OCI-LY3 (cell line): ENCODE measurements at regions not wholly inside any gene's neighbourhood (a gene's known extent, or its start where the extent isn't known, plus 50 kb on each side); places are given as distances from the start of the nearest gene placed in this dataset.

Experiments
- H2AFZ ChIP-seq: fragments of 200-600, 300-600 bp; shearing (Covaris generic); 2 replicates; pipeline ENCODE4 v1.6.0; 2014; ENCODE audit warnings: antibody characterized with exemption, low read depth, low read length
- H3K27ac ChIP-seq: fragments of 200-600, 300-600 bp; sonication (generic); 2 replicates; pipeline ENCODE4 v1.5.1; 2014; ENCODE audit warnings: mild to moderate bottlenecking, low read length, moderate library complexity, mixed read lengths
- H3K27me3 ChIP-seq: fragments of 200-600, 300-600 bp; sonication (generic); 2 replicates; pipeline ENCODE4 v1.6.1; 2014; ENCODE audit warnings: low read depth, low read length, mixed read lengths
- H3K36me3 ChIP-seq: fragments of 200-600, 300-600 bp; sonication (generic); replicated peaks from 2 replicates; pipeline ENCODE3; 2014; ENCODE audit warnings: low read depth, low read length, mixed read lengths
- H3K4me1 ChIP-seq: fragments of 300-600, 200-600 bp; sonication (generic); 2 replicates; pipeline ENCODE4 v1.6.1; 2014; ENCODE audit warnings: low read length, mixed read lengths
- H3K4me2 ChIP-seq: fragments of 200-600, 300-600 bp; sonication (generic); 2 replicates; pipeline ENCODE4 v1.6.1; 2014; ENCODE audit warnings: low read length, mixed read lengths
- H3K4me3 ChIP-seq: fragments of 300-600, 200-600 bp; sonication (generic); 2 replicates; pipeline ENCODE4 v1.5.1; 2014; ENCODE audit warnings: antibody characterized with exemption, mild to moderate bottlenecking, low read length, moderate library complexity
- H3K79me2 ChIP-seq: fragments of 300-600, 200-600 bp; shearing (Covaris generic); 2 replicates; pipeline ENCODE4 v1.6.1; 2014; ENCODE audit warnings: mild to moderate bottlenecking, low read length, mixed read lengths
- H3K9ac ChIP-seq: fragments of 300-600, 200-600 bp; shearing (Covaris generic); 2 replicates; pipeline ENCODE4 v1.6.0; 2014; ENCODE audit warnings: mild to moderate bottlenecking, low read length, moderate library complexity
- H3K9me3 ChIP-seq: fragments of 200-600, 300-600 bp; shearing (Covaris generic); 2 replicates; pipeline ENCODE4 v1.6.1; 2014; ENCODE audit warnings: low read length, mixed read lengths; ENCODE audit not compliant: insufficient read depth
- H4K20me1 ChIP-seq: fragments of 200-600, 300-600 bp; sonication (generic); 2 replicates; pipeline ENCODE4 v1.6.1; 2016; ENCODE audit warnings: low read length, mixed read lengths; ENCODE audit not compliant: insufficient read depth
- EZH2phosphoT487 ChIP-seq: fragments of 200-600 bp; shearing (Covaris generic); IDR thresholded peaks from 2 replicates; pipeline ENCODE4 v1.6.1; 2018; ENCODE audit warnings: antibody characterized with exemption, mixed run types, low read depth
- TF ChIP-seq, protein P1 (sequence below): fragments of 200-600, 300-600 bp; sonication (generic); IDR thresholded peaks from 2 replicates; pipeline ENCODE4 v1.5.1; 2014; ENCODE audit warnings: antibody characterized with exemption, low read length, low read depth

DNA sequence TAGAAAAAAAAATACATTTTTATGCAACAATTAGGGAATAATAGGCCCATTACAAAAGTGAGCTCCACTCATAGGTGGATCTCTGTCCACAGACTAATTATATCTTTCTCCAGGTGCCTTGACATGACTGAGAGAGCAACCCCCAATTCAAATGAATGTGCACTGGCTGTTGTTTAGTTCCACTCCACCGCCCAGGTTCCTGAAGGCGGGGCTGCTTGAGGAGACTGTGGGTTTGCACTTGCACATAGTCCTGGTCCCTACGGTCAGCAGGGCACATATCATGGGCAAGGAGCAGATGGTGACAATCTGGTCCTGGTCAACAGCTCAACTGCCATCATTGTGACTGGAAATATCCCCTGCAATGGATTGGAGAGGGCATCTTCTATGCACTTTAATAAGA is 195.6 kb upstream of the PWP1 start:
- no peak overlapping the region for H3K9ac ChIP-seq
- H4K20me1 ChIP-seq, result no peaks in the 10 kb centered on the region
- no peak overlapping the region for H3K4me2 ChIP-seq
- no peak overlapping the region for H2AFZ ChIP-seq
- H3K27ac ChIP-seq, result no peak overlapping the region
- H3K9me3 ChIP-seq, result no peaks in the 10 kb centered on the region
- no peaks in the 10 kb centered on the region for H3K36me3 ChIP-seq
- H3K27me3 ChIP-seq, result peaks cover 14% of the 10 kb centered on the region
- H3K4me1 ChIP-seq, result peaks cover 7% of the 10 kb centered on the region
- no peak for TF ChIP-seq EZH2phosphoT487
- TF ChIP-seq, protein P1, sequence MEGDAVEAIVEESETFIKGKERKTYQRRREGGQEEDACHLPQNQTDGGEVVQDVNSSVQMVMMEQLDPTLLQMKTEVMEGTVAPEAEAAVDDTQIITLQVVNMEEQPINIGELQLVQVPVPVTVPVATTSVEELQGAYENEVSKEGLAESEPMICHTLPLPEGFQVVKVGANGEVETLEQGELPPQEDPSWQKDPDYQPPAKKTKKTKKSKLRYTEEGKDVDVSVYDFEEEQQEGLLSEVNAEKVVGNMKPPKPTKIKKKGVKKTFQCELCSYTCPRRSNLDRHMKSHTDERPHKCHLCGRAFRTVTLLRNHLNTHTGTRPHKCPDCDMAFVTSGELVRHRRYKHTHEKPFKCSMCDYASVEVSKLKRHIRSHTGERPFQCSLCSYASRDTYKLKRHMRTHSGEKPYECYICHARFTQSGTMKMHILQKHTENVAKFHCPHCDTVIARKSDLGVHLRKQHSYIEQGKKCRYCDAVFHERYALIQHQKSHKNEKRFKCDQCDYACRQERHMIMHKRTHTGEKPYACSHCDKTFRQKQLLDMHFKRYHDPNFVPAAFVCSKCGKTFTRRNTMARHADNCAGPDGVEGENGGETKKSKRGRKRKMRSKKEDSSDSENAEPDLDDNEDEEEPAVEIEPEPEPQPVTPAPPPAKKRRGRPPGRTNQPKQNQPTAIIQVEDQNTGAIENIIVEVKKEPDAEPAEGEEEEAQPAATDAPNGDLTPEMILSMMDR, result no peak
- H3K79me2 ChIP-seq, result no peaks in the 10 kb centered on the region
- no peak overlapping the region for H3K4me3 ChIP-seq

DNA sequence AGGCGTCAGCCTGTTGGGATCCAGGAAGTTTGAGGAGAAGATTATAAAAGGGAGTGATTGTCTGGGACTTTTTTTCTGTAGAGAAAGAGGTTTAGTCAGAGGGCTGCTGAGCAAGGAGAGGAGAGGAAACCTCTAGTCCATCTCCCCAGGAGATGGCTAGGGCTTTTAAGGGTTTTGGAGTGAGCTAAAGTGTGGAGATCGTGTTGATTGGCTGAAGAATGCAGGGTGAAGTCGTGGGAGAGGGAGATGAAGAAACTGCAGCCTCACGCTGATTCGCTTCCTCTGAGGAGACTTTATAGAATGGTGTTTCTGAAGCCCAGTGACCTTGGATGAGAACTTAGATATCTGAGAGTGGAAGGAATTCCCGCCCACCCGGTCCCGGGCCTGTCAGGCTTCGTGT is 193.7 kb upstream of the PWP1 start:
- no peaks in the 10 kb centered on the region for H3K79me2 ChIP-seq
- no peak overlapping the region for H3K4me2 ChIP-seq
- peaks cover 7% of the 10 kb centered on the region for H3K4me1 ChIP-seq
- H3K4me3 ChIP-seq, result no peak overlapping the region
- no peaks in the 10 kb centered on the region for H4K20me1 ChIP-seq
- H3K27me3 ChIP-seq, result 0 out of 2 replicates have a peak, but pooled peaks cover 4% of the 10 kb centered on the region
- no peak overlapping the region for H3K9ac ChIP-seq
- H2AFZ ChIP-seq, result no peak overlapping the region
- TF ChIP-seq, protein P1, result no peak
- no peak for TF ChIP-seq EZH2phosphoT487
- no peaks in the 10 kb centered on the region for H3K36me3 ChIP-seq
- H3K9me3 ChIP-seq, result no peaks in the 10 kb centered on the region
- H3K27ac ChIP-seq, result no peak overlapping the region

DNA sequence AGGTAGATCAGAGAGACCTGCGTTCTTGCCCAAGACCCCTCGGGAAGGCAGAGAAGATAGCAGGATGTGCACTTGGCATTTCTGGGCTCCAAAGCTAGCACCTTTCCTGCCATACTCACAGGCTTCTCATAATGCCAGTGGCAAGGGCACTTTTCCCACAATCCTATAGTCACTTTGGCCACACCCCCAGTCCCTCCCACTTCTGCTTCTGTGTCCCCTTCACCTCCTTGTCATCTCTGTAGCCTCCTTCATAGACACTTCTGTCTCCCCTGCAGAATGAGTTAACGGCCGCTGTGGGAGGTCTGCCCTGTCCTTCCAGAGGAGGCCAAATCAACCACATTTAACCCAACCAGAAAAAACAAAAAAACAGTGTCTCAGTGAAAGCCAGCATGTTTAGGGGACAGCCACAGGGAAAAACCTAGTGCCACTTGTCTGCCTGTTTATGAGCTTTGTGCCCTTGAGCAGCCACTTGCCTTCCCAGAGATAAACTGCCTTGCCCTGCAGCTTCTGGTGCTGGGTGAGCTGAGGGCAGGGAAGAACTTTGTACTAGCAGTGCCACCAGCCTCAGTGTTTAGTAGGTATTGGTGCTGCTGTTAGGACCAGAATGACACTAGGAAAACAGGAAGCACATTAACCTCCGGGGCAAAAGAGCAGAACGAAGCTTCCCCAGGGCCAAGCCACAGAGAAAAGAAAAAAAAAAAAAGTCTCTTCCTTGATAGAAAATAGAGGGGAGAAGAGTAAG is 193.0 kb upstream of the PWP1 start:
- no peak overlapping the region for H3K4me3 ChIP-seq
- no peaks in the 10 kb centered on the region for H4K20me1 ChIP-seq
- TF ChIP-seq, protein P1, result no peak
- TF ChIP-seq EZH2phosphoT487, result no peak
- no peak overlapping the region for H3K4me2 ChIP-seq
- no peaks in the 10 kb centered on the region for H3K79me2 ChIP-seq
- H3K27ac ChIP-seq, result no peak overlapping the region
- H3K36me3 ChIP-seq, result no peaks in the 10 kb centered on the region
- H2AFZ ChIP-seq, result no peak overlapping the region
- H3K9me3 ChIP-seq, result no peaks in the 10 kb centered on the region
- H3K9ac ChIP-seq, result no peak overlapping the region
- H3K27me3 ChIP-seq, result no peaks in the 10 kb centered on the region
- peaks cover 7% of the 10 kb centered on the region for H3K4me1 ChIP-seq

DNA sequence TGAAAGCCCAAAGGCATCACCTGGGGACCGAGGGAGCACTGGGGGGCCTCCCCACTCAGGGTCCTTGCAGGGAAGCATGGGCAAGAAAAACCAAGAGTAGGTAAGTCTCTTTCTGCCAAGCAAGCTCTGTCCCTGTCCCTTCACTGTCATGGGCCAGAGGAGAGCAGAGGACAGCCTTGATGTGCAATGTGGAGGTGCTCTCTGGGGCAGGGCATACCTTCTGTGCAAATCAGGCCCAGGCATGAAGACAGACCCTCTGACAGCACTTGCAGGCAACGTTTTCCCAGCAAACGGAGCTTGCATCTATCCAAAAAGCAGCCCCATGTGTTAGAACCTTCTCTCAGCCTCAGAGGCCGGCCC is 192.5 kb upstream of the PWP1 start:
- Histone ChIP-seq H3K9me3 (no peaks in the 10 kb centered on the region), H3K4me3 (no peak overlapping the region), H3K27me3 (no peaks in the 10 kb centered on the region), H4K20me1 (no peaks in the 10 kb centered on the region), H2AFZ (no peak overlapping the region), H3K9ac (no peak overlapping the region), H3K79me2 (no peaks in the 10 kb centered on the region), H3K27ac (no peak overlapping the region), H3K4me1 (peaks cover 7% of the 10 kb centered on the region), H3K36me3 (no peaks in the 10 kb centered on the region), H3K4me2 (no peak overlapping the region)
- no peak for TF ChIP-seq EZH2phosphoT487
- TF ChIP-seq, protein P1, result no peak
